AG04450 (cell line): ENCODE measurements at regions not wholly inside any gene's neighbourhood (a gene's known extent, or its start where the extent isn't known, plus 50 kb on each side); places are given as distances from the start of the nearest gene placed in this dataset.

Experiments
- CTCF ChIA-PET: fragments of 300-600, 350-600 bp; formaldehyde crosslinking; extraction: SDS; loops from one replicate; lab custom pipeline; 2022; ENCODE audit warnings: antibody characterized with exemption, inconsistent platforms; lab: Charles Lee
- POLR2A ChIA-PET: fragments of 350-600 bp; formaldehyde crosslinking; extraction: SDS; loops from one replicate; lab custom pipeline; 2021; ENCODE audit warnings: antibody characterized with exemption, inconsistent platforms; lab: Yijun Ruan, JAX
- DNase-seq: peaks from one replicate; pipeline ENCODE4 v3.0.0-alpha.2; 2011; ENCODE audit warnings: low read depth, low spot score
- H3K27ac ChIP-seq: one replicate; pipeline ENCODE4 v1.5.1; 2012; ENCODE audit warnings: low read depth, low read length, control low read depth
- H3K27me3 ChIP-seq: one replicate; pipeline ENCODE4 v1.6.0; 2012; ENCODE audit warnings: low read length; ENCODE audit not compliant: control insufficient read depth, insufficient read depth
- H3K4me3 ChIP-seq: 2 replicates; pipeline ENCODE4 v1.5.1; 2011; ENCODE audit warnings: mild to moderate bottlenecking, low read depth, low read length, control low read depth
- H3K9me3 ChIP-seq: 2 replicates; pipeline ENCODE4 v1.5.1; 2012; ENCODE audit warnings: low read length; ENCODE audit not compliant: control insufficient read depth, insufficient read depth
- CTCF ChIP-seq: IDR thresholded peaks from 2 replicates; pipeline ENCODE4 v1.5.1; 2011; ENCODE audit warnings: low read depth, low read length, control low read depth, inconsistent platforms

- Histone ChIP-seq H3K4me3 (no peak overlapping the region), H3K27ac (no peak overlapping the region), H3K27me3 (no peaks in the 10 kb centered on the region), H3K9me3 (no peaks in the 10 kb centered on the region)
- ChIA-PET CTCF (no interaction called here), POLR2A (no interaction called here)
- no peak for DNase-seq
- no peak for TF ChIP-seq CTCF
Measured at GRCh38 chr6:117761610-117762009, 86.3 kb downstream of the NUS1 start.

- H3K27me3 ChIP-seq: no peaks in the 10 kb centered on the region
- H3K4me3 ChIP-seq: no peak overlapping the region
- no peak for DNase-seq
- ChIA-PET CTCF (no interaction called here), POLR2A (no interaction called here)
- TF ChIP-seq CTCF: no peak
- H3K27ac ChIP-seq: no peak overlapping the region
- no peaks in the 10 kb centered on the region for H3K9me3 ChIP-seq
Measured at GRCh38 chr6:117771403-117771802, 96.1 kb downstream of the NUS1 start.

GRCh38 chr6:117776441-117776840 lies 101.2 kb downstream of the NUS1 start:
- POLR2A ChIA-PET: no interaction called here
- no peak overlapping the region for H3K27ac ChIP-seq
- peak; percentile 52 for TF ChIP-seq CTCF
- CTCF ChIA-PET: interaction anchor here (0.6 to 1.7 kb wide), 6 partner anchors 9 to 504 kb away, joined by 3 to 5 read pairs (median 4); no protein-coding TSS in a partner anchor
- H3K9me3 ChIP-seq: no peaks in the 10 kb centered on the region
- DNase-seq: no peak
- no peak overlapping the region for H3K4me3 ChIP-seq
- H3K27me3 ChIP-seq: no peaks in the 10 kb centered on the region

- Histone ChIP-seq H3K9me3 (no peaks in the 10 kb centered on the region), H3K27ac (no peak overlapping the region), H3K27me3 (no peaks in the 10 kb centered on the region), H3K4me3 (no peak overlapping the region)
- CTCF ChIA-PET: no interaction called here
- POLR2A ChIA-PET: no interaction called here
- TF ChIP-seq CTCF: no peak
- no peak for DNase-seq
Measured at GRCh38 chr6:117781550-117781949, 106.3 kb downstream of the NUS1 start.

- no peak for DNase-seq
- Histone ChIP-seq H3K9me3 (no peaks in the 10 kb centered on the region), H3K4me3 (no peak overlapping the region), H3K27ac (no peak overlapping the region), H3K27me3 (no peaks in the 10 kb centered on the region)
- no peak for TF ChIP-seq CTCF
- CTCF ChIA-PET: interaction anchor here (0.6 kb wide), 1 partner anchor 327 kb away, joined by 3 read pairs; no protein-coding TSS in a partner anchor
- POLR2A ChIA-PET: no interaction called here
Measured at GRCh38 chr6:117783279-117783678, 108.0 kb downstream of the NUS1 start.
